NT2/D1 (cell line): ENCODE measurements at regions not wholly inside any gene's neighbourhood (a gene's known extent, or its start where the extent isn't known, plus 50 kb on each side); places are given as distances from the start of the nearest gene placed in this dataset.
"Not testable (repeated sequence)": the region's sequence is repeated elsewhere in the genome, so short reads cannot be mapped to it uniquely, and the experiment has no call there.

Experiments used
- DNase-seq: peaks from one replicate; pipeline ENCODE4 v3.0.0-alpha.2; 2011; ENCODE audit warnings: low read depth, low spot score
- H3K27me3 ChIP-seq: 2 replicates; pipeline ENCODE4 v1.6.0; 2011; ENCODE audit warnings: mild to moderate bottlenecking; ENCODE audit not compliant: insufficient read length, insufficient read depth
- H3K36me3 ChIP-seq: 2 replicates; pipeline ENCODE4 v1.6.1; 2011; ENCODE audit warnings: mild to moderate bottlenecking, low read length, mixed read lengths; ENCODE audit not compliant: insufficient read depth, insufficient read length
- H3K4me1 ChIP-seq: 2 replicates; pipeline ENCODE4 v1.5.1; 2011; ENCODE audit not compliant: insufficient read depth, insufficient read length
- H3K4me3 ChIP-seq: 2 replicates; pipeline ENCODE4 v1.5.1; 2011; ENCODE audit warnings: low read depth; ENCODE audit not compliant: insufficient read length
- H3K9ac ChIP-seq: 2 replicates; pipeline ENCODE4 v1.6.0; 2011; ENCODE audit warnings: low read depth; ENCODE audit not compliant: insufficient read length
- H3K9me3 ChIP-seq: 2 replicates; pipeline ENCODE4 v1.5.1; 2011; ENCODE audit warnings: mild to moderate bottlenecking, low read length; ENCODE audit not compliant: insufficient read depth
- SUZ12 ChIP-seq: IDR thresholded peaks from 2 replicates; pipeline ENCODE4 v1.6.1; 2011; ENCODE audit not compliant: insufficient read length, insufficient read depth; ENCODE audit errors: extremely low read depth
- YY1 ChIP-seq: IDR thresholded peaks from 2 replicates; pipeline ENCODE4 v1.6.1; 2011; ENCODE audit not compliant: insufficient read length, insufficient read depth
- ZNF274 ChIP-seq: IDR thresholded peaks from 2 replicates; pipeline ENCODE4 v1.6.1; 2011; ENCODE audit warnings: mild to moderate bottlenecking, low read depth, low read length

GRCh38 chr3:112765531-112765930 lies 81.1 kb downstream of the CD200R1L start:
- H3K9ac ChIP-seq, result no peak overlapping the region
- H3K9me3 ChIP-seq, result no peaks in the 10 kb centered on the region
- H3K27me3 ChIP-seq, result no peaks in the 10 kb centered on the region
- TF ChIP-seq SUZ12, result no peak
- TF ChIP-seq ZNF274, result no peak
- no peak for TF ChIP-seq YY1
- no peak overlapping the region for H3K4me3 ChIP-seq
- H3K36me3 ChIP-seq, result no peaks in the 10 kb centered on the region
- H3K4me1 ChIP-seq, result no peaks in the 10 kb centered on the region
- no peak for DNase-seq

DNA sequence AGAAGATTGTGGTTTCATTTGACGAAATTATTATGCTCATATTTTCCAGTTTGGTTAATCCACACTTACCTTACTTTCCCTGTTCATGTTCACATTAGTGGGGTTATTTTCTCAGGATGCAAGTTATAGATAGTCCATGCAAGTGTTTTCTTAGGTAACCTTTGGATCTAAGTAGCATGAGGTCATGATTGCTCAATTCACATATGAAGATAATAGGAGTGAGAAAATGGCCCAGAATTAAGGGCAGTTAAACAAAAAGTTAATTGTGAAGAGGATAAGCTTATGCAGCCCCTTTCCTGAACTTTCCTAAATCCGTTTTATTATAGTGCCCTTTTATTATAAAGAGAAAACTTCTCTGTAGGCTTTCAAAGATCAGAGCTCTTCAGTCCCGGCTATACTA lies 83.4 kb downstream of the CD200R1L start:
- no peak overlapping the region for H3K9ac ChIP-seq
- no peak for DNase-seq
- H3K36me3 ChIP-seq, result no peaks in the 10 kb centered on the region
- H3K4me1 ChIP-seq, result no peaks in the 10 kb centered on the region
- TF ChIP-seq SUZ12 (no peak), ZNF274 (no peak), YY1 (no peak)
- H3K4me3 ChIP-seq, result no peak overlapping the region
- no peaks in the 10 kb centered on the region for H3K27me3 ChIP-seq
- no peaks in the 10 kb centered on the region for H3K9me3 ChIP-seq

GRCh38 chr3:112761062-112761638 lies 85.5 kb downstream of the CD200R1L start:
- no peak for DNase-seq
- Histone ChIP-seq H3K27me3 (no peaks in the 10 kb centered on the region), H3K9me3 (peaks cover 6% of the 10 kb centered on the region; the same call in 1 of the 2 replicates), H3K9ac (no peak overlapping the region), H3K36me3 (no peaks in the 10 kb centered on the region), H3K4me1 (no peaks in the 10 kb centered on the region), H3K4me3 (no peak overlapping the region)
- no peak for TF ChIP-seq ZNF274
- no peak for TF ChIP-seq SUZ12
- TF ChIP-seq YY1, result no peak

GRCh38 chr3:112759681-112760080 lies 87.0 kb downstream of the CD200R1L start:
- Histone ChIP-seq H3K27me3 (no peaks in the 10 kb centered on the region), H3K4me1 (no peaks in the 10 kb centered on the region), H3K9ac (no peak overlapping the region), H3K9me3 (peaks cover 9% of the 10 kb centered on the region; the same call in 1 of the 2 replicates), H3K4me3 (no peak overlapping the region), H3K36me3 (no peaks in the 10 kb centered on the region)
- no peak for TF ChIP-seq YY1
- TF ChIP-seq SUZ12, result no peak
- TF ChIP-seq ZNF274, result no peak
- no peak for DNase-seq

DNA sequence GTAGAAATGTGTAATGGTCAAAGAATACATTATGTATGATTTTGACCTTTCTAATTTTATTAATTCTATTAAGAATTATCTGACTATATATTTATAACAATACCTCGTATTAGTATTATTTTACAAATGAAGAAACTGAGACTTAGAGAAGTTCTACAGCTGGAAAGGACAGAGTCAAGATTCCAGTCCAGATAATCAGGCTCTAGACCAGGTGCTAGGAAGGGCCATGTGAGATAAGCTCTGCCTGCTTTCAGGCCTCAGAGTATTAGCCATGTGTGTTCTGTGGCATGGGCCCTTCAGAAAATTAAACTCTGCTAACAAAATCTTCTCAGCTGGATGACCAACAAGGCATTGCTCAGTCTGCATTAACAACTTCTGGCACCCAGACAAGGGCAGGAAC lies 87.5 kb downstream of the CD200R1L start:
- no peaks in the 10 kb centered on the region for H3K4me1 ChIP-seq
- no peak overlapping the region for H3K4me3 ChIP-seq
- H3K27me3 ChIP-seq, result no peaks in the 10 kb centered on the region
- H3K9me3 ChIP-seq, result peaks cover 9% of the 10 kb centered on the region; the same call in 1 of the 2 replicates
- H3K36me3 ChIP-seq, result no peaks in the 10 kb centered on the region
- DNase-seq, result no peak
- H3K9ac ChIP-seq, result no peak overlapping the region
- TF ChIP-seq ZNF274 (no peak), YY1 (no peak), SUZ12 (no peak)

DNA sequence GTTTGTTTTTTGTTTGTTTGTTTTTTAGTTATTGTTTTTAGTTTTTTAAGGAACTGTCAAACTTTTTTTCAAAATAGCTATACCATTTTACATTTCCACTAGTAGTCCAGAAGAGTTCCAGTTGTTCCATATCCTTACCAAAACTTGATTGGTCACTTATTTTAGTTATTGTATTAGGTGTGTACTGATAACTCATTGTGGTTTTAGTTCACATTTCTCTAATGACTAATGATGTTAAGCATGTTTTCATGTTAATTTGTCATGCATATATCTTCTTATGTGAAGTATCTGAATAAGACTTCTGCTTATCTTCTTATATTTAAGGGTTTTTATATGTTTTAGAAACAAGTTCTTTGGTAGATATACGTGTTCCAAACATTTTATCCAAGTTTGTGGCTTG lies 89.5 kb downstream of the CD200R1L start:
- DNase-seq, result no peak

GRCh38 chr3:112755845-112756613 lies 90.6 kb downstream of the CD200R1L start:
- no peak overlapping the region for H3K4me3 ChIP-seq
- H3K9me3 ChIP-seq, result peaks cover 21% of the 10 kb centered on the region
- no peaks in the 10 kb centered on the region for H3K36me3 ChIP-seq
- DNase-seq, result no peak
- H3K9ac ChIP-seq, result no peak overlapping the region
- no peak for TF ChIP-seq YY1
- TF ChIP-seq ZNF274, result no peak
- no peak for TF ChIP-seq SUZ12
- no peaks in the 10 kb centered on the region for H3K27me3 ChIP-seq
- H3K4me1 ChIP-seq, result no peaks in the 10 kb centered on the region

More for the DNA sequence above, 89.5 kb downstream of the CD200R1L start:
- H3K36me3 ChIP-seq, result no peaks in the 10 kb centered on the region
- H3K4me1 ChIP-seq, result no peaks in the 10 kb centered on the region
- TF ChIP-seq SUZ12, result no peak
- TF ChIP-seq ZNF274, result no peak
- TF ChIP-seq YY1, result no peak
- peaks cover 11% of the 10 kb centered on the region for H3K9me3 ChIP-seq
- no peak overlapping the region for H3K9ac ChIP-seq
- H3K4me3 ChIP-seq, result no peak overlapping the region
- H3K27me3 ChIP-seq, result no peaks in the 10 kb centered on the region

DNA sequence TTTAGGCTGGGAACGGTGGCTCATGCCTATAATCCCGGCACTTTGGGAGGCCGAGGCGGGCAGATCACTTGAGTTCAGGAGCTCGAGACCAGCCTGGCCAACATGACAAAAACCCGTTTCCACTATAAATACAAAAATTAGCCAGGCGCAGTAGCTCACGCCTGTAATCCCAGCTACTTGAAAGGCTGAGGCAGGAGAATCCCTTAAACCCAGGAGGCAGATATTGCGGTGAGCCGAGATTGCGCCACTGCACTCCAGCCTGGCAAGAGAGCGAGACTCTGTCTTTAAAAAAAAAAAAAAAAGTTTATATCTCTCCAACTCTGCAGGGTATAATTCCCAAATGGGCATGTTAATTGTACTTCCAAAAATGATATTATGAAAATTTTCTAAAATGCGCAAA lies 91.6 kb downstream of the CD200R1L start:
- not testable (repeated sequence) for H3K4me3 ChIP-seq, H3K36me3 ChIP-seq, H3K27me3 ChIP-seq, H3K9ac ChIP-seq, DNase-seq, H3K4me1 ChIP-seq
- peaks cover 21% of the 10 kb centered on the region for H3K9me3 ChIP-seq
